Embryonic facial prominence (tissue), 1 donor: ENCODE measurements at regions not wholly inside any gene's neighbourhood (a gene's known extent, or its start where the extent isn't known, plus 50 kb on each side); places are given as distances from the start of the nearest gene placed in this dataset.

Experiments
- DNase-seq: peaks from one replicate; pipeline ENCODE4 v3.0.0-alpha.2; 2016; ENCODE audit errors: extremely low spot score

DNA sequence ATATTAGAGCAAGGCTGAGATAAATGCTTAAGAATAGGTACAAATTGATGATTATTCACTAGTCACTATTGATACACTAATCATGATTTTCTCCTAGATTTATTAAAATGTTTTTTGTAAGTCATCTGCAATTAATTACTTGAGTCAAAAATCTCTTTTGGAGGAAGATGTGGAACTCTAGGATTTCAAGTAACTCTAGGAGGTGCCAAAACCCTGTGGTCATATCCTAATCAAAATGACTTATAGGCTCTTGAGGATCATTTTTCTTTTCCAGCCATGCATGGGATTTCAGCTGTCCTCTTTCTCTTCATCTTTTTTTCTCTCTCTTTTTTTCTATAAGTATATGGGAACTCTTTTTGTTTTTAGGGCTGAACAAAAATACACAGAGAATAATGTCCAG, 141.8 kb upstream of the CD180 start:
- DNase-seq, result no peak

DNA sequence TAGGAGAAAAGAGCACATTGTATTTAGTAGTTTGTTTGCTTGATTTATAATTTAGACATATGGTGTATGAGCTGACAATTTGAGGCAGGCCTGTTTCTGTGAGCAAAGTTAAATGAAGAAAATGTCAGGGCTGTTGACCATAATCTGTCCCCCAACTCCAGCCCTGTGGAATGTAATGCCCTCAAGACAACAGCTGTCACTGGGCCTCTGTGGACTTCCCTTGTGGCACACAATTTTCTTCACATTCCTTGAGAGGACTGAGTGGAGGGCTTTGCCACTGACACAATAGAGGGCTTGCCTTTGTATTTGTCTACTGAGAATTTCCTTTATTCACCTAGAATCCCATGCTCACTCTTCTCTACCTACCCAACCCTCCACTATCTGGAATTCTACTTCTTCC, 141.2 kb upstream of the CD180 start:
- DNase-seq, result no peak

DNA sequence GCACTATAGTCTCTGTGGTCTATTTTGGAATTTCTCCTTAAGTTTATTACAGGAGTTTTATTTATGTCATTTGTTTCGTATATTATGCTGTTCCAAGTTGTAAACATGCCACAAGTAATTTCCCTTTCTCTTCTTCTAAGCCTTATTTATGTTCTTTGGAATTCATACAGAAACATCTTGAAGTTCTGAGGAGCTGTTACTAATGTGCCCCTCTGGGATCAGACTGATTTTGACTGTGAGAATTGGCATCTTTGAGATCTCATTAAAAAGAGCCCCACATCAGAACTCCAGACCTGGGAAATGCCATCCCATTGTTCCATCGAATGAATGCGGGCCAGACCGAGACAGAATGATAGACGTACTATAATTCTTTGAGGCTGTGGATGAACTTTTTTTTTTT, 138.8 kb upstream of the CD180 start:
- DNase-seq, result no peak

DNA sequence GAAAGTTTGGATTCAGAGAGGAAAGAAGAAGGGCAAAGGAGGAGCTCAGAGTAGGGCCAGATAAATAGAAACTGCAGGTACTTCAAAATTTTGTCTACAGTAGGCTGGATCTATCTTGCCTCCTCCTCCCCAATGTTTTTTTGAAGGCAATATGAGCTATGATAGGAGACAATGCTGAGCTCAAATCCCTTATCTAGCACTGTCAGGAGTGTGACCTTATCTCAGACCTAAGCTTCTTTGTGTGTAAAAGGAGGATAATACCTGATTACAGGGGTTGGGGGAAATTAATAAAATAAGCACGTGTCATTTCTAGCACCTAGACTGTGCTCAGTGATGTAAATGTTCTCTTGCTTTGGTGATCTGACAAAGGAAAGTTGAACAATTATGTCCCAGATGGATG, 137.8 kb upstream of the CD180 start:
- no peak for DNase-seq

DNA sequence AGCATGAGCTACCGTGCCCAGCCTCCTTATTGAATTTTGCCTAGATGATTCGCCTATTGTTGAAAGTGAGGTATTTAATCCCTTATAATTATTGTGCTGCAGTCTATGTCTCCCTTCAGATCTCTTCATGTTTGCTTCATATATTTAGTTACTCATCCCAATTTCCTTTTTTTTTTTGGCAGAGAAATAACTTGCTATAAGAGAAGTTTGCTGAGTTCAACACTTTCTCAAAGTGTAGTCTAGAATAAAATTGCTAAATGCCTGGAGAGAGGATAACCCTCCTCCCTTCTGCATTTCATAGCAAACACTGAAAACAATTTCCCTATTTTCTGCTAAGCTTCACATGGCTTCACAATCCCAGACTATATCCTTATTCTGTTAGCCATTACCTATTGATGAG, 136.6 kb upstream of the CD180 start:
- DNase-seq, result no peak

DNA sequence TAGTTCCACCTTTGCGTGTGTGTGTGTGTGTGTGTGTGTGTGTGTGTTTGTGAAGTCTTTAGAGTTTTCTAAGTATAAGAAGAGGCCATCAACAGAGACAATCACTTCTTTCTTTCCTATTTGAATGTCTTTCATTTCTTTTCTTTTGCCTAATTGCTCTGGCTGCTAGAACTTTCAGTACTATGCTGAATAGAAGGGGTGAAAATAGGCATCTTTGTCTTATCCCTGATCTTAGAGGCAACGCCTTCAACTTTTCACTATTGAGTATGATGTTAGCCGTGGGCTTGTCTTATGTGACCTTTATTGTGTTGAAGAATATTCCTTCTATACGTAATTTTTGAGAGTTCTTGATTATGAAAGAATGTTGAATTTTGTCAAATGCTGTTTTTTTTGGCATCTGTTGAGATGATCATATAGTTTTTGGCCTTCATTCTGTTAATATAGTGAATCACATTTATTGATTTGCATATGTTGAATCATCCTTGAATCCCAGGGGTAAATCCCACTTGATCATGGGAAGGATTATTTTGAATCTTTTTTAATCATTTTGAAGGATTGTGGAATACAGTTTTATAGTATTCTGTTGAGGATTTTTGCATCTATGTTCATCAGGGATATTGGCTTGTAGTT, 134.8 kb upstream of the CD180 start:
- DNase-seq, result no peak

DNA sequence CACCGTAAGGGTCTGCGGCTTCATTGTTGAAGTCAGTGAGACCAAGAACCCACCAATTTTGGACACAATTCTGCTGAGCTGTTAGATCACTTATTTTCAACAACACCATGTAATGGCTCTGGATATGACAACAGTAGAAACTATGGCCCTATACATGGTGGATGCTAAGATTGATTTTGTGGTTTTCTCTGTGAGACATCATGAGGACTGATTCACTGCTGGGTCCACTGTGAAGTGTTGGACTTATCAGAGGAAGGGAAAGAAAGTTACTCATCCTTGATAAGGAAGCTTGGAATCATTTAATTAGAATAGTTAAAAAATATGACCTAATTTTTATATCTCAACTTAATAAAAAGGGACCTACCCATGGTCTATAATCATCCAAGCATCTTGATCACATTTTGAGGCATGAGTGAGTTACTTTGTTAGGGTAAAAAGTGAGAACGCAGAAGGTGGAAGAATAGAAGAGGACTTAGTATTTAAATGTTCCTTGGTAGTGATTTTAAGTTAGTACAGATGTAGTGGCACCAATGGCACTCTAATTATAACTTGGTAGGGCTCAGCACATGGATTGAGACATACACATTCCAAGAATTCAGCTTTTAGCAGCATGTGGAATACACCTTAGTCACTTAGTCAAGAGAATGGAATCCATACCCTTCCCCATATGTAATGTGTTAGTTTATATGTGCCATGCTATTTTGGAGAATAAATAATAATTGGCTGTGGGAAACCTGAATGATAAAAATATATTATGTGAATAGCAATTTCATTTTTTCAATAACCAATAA, 123.5 kb upstream of the CD180 start:
- no peak for DNase-seq

DNA sequence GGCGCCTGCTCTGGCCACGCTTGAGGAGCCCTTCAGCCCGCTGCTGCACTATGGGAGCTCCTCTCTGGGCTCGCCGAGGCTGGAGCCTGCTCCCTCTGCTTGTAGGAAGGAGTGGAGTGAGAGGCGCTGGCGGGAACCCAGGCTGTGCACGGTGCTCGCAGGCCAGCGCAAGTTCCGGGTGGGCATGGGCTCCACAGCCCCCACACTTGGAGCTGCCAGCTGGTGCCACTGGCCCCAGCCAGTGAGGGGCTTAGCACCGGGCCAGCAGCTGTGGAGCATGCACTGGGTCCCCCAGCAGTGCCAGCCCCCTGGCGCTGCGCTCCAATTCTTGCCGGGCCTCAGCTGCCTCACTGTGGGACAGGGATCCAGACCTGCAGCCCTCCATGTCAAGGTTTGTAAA, 122.1 kb upstream of the CD180 start:
- no peak for DNase-seq

DNA sequence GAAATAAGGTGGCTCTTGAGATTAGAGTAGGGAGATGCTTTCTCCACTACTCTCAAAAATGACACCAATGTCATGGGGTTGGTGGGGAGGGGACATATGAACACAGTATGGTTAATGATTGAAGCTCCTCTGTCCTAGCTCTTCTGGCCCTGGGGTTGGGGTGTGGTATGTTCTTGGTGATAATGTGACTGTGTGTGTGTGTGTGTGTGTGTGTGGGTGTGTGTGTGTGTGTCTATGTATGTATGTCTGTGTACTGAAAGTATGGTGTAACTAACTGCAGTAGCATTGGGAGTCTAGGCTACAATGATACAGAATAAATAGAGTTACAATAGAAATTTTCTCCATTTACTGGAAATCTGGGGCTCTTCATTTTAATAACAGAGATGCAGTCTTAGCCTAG, 121.0 kb upstream of the CD180 start:
- no peak for DNase-seq

DNA sequence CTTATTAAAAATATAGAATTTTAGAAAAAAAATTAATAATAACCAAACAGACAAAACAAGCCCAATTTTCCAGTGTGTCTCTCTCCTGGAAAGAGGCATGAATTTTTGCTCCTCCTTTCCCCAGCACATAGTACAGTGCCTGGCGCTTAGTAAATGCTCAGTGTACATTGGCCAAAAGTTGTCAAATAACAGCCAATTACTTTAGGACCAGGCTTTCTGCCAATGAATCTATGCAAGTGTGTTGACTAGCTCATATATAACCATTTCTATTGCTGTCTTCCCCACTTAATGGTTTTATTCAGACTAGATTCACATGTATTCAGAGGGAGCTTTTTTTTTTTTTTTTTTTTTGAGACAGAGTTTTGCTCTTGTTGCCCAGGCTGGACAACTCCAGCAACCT, 120.1 kb upstream of the CD180 start:
- DNase-seq, result no peak

DNA sequence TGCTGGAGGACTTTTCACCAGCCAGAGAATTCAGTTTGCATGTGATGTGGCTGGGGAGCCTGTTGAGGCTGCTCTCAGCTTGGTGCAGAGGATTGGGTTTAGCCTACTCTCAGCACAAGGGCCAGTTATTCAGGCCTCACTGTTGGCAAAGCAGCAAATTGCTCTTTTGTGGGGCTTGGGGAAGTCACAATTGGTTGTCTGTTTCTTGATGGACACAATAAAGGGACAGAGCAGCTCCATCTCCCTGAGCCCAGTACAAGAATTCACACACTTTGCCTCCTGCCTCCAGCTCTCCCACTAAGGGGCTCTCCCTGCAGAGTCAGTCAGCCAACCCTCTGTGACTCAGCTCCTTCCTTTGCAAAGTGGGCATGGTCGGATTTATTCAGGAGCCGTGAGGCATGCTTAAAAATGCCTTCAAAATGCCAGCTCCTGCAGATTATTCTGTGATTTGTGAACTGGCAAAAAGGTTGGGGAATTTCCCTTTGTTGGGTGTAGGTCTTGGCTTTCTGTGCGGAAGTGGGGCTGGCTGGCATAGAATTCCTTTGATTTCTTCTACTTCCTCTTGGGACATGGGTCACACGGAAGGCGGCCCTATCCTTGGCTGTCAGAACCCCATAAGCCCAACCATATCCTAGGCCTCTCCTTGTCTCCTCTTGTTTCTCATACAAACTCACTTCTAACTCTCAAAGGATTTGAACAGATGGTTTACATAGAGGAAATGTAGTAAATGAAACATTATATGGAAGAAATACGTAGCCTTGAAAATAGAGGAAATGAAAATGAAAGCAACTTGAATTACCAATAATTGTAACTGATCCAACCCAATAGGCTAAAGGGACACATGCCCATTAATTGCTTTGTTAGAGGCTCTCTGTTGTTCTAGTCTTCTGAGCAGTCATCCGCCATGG, 118.7 kb upstream of the CD180 start:
- DNase-seq, result peak; percentile 50

DNA sequence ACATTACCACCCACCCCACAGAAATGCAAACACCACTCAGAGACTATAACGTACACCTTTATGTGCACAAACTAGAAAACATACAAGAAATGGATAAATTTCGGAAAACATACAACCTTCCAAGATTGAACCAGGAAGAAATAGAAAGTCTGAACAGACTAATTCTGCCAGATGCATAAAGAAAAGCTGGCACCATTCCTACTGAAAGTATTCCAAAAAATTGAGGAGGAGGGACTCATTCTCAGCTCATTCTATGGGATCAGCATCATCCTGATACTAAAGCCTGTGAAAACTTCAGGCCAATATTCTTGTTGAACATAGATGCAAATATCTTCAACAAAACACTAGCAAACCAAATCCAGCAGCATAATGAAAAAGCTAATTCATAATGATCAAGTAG, 115.1 kb upstream of the CD180 start:
- DNase-seq, result no peak

DNA sequence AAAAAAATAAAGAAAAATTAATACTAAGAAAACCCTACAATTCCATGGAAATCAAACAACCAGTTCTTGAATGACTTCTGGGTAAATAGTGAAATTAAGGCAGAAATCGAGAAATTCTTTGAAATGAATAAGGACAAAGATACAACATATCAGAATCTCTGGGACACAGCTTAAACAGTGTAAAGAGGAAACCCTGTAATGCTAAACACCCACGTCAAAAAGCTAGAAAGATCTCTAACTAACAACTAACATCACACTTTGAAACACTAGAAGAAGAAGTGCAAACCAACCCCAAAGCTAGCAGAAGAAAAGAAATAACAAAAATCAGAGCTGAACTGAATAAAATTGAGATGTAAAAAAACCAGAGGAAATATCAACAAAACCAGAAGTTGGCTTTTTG, 114.6 kb upstream of the CD180 start:
- DNase-seq, result no peak

DNA sequence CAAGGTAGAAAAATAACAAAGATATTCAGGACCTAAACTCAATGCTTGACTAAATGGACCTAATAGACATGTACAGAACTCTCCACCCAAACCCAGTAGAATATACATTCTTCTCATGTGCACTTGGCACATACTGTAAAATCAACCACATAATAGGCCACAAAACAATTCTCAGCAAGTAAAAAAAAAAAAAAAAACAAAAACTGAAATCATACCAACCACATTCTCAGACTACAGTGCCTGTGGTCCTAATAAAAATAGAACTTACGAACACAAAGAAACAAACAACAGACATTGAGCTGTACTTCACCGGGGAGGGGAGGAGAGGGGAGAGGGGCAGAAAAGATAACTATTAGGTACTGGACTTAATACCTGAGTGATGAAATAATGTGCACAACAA, 114.1 kb upstream of the CD180 start:
- DNase-seq, result no peak

DNA sequence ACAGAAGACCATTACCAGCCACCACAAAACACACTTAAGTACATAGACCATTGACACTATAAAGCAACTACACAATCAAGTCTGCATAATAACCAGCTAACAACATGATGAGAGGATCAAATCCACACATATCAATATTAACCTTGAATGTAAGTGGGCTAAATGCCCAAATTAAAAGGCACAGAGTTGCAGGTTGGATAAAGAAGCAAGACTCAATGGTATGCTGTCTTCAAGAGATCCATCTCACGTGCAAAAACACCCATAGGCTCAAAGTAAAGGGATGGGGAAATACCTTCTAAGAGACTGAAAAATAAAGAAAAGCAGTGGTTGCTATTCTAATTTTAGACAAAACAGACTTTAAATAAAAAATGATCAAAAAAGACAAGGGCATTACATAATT, 113.6 kb upstream of the CD180 start:
- no peak for DNase-seq

DNA sequence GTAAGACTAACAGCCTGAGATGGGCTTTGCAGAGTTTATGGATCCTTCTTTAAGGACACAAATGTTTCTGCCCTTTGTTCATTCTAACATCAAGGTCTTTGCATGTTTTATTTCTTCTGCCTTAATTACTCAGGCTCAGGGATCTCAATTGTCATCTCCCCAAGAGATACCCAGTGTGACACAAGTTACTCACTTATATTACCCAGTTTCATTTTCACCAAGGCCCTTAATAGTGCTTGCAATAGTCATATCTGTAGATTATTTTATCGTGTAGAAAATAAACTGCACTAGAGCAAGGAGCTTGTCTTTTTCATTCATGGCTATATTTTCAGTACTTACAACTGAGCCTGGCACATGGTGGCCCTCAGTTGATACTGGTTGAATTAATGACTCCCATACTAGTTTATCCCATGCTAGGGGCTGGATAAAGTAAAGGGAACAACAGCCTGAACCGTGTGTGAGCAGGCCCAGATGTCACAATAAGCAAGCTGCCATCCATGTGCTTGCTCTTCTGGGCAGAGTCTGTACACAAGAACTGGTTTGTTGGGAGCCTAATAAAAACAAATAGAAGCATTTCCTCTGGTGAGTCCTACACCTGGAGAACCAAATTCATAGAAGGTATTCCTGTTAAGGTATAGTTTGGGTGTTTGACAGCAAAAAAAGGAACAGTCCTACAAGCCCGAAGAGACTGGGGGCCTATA, 112.5 kb upstream of the CD180 start:
- DNase-seq, result no peak

DNA sequence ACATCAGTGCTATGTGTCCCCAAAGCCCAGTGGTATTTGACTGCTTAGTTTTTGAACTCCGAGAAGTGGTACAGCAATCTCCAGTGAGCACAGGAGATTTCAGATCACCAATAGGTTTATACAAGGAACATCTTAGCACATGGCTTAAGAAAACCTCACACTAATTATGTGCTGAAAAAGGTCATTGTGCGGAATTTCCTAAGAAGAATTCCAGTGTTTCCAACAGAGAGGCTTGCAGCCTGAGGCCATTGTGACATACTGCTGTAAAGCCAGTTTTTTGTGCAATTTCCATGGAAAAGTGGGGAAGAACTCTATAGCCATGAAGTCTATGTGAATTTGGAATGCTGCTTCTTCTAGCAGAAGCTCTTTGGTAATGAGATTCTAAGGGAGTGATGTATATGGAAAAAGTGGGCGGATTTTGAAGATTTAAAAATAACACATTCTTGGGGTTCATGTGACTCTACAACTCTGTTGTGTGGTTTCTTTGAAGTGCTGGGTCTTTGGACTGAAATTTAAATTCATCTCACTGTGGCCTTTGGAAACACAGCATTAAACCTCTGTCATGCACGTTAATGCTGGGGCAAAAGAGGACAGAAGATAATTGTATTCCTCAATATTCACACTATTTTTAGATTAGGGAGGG, 110.5 kb upstream of the CD180 start:
- DNase-seq, result peak; percentile 12

DNA sequence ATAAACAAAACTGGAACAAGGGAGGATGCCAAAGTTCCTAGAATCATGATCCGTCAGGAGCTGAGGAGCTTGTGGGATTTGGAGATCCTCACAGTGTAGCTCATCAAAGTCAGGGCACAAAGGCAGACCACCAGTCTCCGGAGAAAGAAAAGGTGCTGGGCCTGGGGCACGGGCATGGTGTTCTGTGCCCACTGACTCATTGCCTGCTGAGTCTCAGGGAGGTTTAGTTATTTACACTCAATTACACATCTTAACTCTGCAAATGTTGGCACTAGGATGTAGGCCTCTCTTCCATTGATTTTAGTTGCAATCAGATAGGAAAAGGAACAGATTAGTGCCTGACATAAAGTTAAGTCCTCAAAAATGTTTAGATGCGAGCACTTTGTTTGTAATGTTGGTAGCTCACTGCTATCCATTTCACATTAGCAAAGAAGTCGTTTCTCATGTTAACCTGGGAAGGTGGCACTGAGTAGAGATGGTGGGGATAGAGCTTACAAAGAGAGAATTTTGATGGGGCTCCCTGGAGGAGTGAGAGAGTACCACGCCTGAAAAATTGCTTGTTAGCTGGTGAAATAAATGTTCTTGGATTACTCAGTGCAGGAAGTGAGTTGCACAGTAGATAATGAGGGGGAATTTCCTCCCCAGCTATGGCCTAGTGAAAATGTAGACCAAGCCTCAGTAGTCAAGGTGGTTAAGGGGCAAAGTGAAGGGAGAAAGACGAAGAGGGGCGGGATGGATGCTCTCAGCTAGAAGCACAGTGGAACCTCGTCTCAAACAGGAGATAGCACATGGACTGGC, 109.5 kb upstream of the CD180 start:
- DNase-seq, result no peak

DNA sequence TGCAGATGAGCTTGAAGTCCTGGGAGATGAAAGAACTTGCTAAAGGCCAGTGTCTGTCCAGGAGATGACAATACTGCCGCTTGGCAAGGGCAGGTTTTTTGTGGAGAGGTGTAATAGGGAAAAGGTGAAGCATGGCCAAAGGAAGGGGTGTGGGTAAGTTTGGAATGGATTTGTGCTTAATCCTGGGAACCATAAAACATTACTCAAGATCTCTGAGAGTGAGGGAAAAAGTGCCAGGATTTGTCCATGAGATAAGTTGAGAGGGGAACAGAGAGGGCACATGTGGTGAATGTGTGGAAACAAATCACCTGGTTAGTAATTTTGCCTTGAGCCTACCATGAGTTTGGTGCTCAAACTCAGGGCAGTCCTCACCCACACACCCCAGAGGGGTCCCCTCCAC, 108.8 kb upstream of the CD180 start:
- no peak for DNase-seq

DNA sequence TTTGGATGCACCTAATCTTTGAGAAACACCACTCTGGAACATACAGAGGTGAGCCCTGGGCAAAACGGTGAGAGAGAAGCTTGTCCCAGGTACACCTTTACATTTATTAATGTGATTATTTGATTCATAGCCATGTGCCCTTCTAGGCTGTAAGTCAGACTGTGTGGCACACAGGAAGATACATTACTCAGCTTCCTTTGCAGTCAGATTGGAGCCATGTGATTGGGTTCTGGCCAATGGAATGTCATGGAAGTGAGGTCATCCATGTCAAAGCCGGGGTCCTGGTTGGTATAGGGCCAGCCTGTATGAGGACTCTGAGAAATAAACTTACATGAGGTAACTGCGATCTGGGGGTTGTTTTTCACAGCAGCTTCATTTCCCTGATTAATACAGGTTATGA, 106.8 kb upstream of the CD180 start:
- DNase-seq, result no peak
